Stimulated activated CD4-positive, alpha-beta T cell treated with anti-CD3 and anti-CD28 coated beads, Interleukin-4, amount 100 ng/mL, for 1 hour (primary cell): ENCODE measurements at regions not wholly inside any gene's neighbourhood (a gene's known extent, or its start where the extent isn't known, plus 50 kb on each side); places are given as distances from the start of the nearest gene placed in this dataset.

ENCODE experiments used
- DNase-seq: peaks from one replicate; pipeline ENCODE4 v3.0.0-alpha.2; 2020

DNA sequence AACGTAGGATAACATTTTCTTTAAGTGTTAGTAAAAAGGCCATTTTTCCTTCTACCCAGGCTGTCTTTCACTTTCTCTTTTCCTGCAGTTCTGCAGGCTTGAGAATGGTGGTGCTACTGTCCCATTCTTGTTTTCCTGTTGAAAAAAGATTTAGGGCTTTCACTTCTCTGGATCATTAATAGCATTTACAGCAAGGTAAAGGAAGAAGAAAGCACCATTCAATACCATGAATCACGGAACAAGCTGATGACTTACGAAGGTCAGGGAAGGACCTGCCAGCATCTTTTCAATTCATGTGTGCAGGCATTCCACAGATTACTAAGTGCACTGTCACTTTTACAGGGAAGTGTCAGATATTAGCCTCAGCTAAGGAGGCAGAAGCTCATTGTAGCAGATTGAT lies 292.8 kb downstream of the YTHDC2 start:
- no peak for DNase-seq

- no peak for DNase-seq
Observed at GRCh38 chr5:113806904-113807303, 293.4 kb downstream of the YTHDC2 start.

- DNase-seq: no peak
Observed at GRCh38 chr5:113807427-113807991, 294.0 kb downstream of the YTHDC2 start.

GRCh38 chr5:113808956-113809355 lies 295.5 kb downstream of the YTHDC2 start:
- DNase-seq: no peak

DNA sequence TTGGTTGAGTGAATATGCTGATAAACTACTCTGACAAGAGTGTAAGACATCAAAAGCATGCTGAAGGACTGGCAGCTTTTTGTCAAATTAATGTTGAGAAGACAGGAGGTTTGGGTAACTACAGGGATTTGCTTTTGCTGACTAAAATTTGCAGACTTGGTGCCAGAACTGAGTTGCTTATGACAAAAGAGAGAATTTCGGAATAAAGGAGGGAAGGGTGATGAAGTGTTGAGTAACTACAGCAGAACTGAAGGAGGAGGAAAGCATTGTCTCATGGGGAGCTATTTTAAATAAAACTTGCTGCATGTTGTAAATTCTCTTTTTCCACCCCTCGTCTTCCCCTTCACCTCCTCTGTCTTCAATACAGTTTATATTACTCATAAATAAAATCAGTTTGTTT lies 296.1 kb downstream of the YTHDC2 start:
- no peak for DNase-seq

DNA sequence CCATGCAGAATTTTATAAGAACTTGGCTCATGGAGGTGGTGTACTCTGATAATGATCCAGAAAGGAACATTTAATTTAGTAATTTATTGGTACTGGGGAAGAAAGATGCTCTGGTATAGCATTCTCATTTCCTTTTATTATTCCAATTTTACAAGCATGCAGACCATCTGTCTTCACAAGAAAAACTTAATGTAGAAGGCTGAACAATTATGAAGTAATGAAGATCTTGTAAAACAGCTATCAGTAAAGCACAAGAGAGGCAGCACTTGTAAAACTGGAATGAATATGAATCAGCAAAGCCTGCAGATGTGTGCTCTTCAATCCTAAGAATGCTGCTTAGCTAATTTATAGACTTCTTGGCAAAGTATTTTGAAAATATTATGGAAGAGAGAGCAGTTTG lies 300.0 kb downstream of the YTHDC2 start:
- DNase-seq: no peak

DNA sequence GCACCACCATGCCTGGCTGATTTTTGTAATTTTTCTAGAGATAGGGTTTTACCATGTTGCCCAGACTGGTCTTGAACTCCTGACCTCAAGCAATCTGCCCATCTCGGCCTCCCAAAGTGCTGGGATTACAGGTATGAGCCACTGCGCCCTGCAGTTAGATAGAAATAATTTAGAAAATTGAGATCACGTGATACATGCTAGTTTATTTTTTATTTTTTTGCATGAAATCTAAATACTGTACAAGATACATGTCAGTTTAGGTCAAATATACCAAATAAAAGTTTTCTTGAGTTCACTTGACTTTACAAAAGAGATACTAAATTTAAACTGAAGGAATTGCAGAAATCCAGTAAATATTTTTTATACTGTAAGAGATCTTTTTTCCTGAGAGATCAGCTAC lies 304.2 kb downstream of the YTHDC2 start:
- DNase-seq: no peak

DNA sequence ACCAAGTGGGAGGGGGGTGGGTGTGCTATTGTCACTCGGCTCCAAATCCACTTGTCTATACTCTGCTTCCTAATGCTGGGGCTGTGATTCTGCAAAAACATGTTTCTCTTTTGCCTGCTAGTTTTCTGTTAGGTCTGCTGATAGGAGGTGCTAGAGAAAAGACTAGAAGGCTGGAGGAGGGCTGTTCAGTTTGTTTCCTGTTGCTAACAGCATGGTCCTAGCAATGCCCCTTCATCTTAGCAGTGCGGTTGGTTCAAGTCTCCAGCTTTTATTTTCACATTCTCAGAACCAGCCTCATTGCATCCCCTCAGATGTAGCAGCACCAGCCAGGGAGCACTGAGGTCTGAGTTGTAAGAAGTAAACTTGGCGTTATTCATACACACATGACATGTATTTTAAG lies 310.2 kb downstream of the YTHDC2 start:
- DNase-seq: no peak

GRCh38 chr5:113824307-113824706 lies 310.8 kb downstream of the YTHDC2 start:
- DNase-seq: no peak

DNA sequence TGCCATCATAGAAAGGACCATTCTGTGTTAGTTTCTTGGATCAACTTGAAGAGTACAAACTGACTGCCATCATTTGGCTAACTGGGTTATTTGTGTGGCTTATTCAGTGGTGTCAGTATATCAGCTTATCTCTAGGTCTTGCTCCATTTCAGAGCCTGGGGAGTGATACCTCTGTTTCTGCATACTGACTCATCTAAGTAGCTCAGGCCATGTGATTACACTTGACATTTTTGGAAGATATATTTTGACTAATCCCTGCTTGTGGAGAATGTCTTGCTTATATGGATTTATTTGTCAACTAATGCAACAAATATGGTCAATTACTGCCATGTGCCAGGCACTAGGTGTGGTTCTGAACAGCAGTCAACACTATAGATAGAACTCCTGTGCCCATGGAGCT lies 311.7 kb downstream of the YTHDC2 start:
- no peak for DNase-seq

GRCh38 chr5:113846941-113847340 lies 333.4 kb downstream of the YTHDC2 start:
- DNase-seq: no peak

- DNase-seq: no peak
Observed at GRCh38 chr5:113864437-113864836, 350.9 kb downstream of the YTHDC2 start.

- DNase-seq: no peak
Observed at GRCh38 chr5:113866763-113867162, 353.3 kb downstream of the YTHDC2 start.

- DNase-seq: no peak
Observed at GRCh38 chr5:113869611-113870010, 356.1 kb downstream of the YTHDC2 start.

- no peak for DNase-seq
Observed at GRCh38 chr5:113871972-113872371, 358.5 kb downstream of the YTHDC2 start.

DNA sequence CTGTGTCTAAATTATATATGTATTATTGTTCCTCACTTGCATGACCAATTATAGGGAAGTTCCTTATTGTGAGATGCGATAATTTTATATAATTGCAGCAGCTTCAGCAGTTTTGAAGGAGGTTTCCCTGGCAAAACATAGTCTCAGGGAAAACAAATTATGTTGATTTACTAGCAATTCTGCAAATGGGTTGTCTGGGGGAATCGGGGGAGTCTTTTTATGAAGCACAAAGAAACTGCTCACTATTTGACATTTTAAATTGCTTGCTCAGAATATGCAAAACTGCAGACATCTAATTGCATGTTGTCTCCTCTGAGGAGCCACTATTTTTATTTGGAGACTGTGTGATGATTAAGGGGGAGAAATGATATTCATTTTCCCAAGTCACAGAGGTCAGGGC lies 361.6 kb downstream of the YTHDC2 start:
- DNase-seq: no peak

GRCh38 chr5:113891491-113891890 lies 378.0 kb downstream of the YTHDC2 start:
- no peak for DNase-seq

DNA sequence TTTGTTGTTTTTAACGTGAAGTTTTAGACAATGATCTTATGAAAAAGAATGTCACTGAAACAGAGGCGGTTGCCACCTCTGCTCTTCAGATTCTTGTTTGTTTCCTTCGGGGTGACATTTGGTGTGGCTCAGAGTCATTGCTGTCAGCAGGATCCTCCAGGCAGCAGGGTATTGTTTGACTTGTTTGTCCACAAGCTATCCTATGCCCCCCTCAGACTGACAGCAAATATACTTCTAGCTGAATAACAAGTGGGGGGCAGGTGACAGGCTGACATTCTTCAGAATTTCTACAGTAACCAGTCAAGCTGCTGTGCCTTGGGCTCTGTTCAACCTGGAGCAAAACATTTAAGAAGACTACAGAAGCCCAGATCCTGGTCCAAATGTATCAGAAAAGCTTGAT lies 383.3 kb downstream of the YTHDC2 start:
- DNase-seq: no peak

DNA sequence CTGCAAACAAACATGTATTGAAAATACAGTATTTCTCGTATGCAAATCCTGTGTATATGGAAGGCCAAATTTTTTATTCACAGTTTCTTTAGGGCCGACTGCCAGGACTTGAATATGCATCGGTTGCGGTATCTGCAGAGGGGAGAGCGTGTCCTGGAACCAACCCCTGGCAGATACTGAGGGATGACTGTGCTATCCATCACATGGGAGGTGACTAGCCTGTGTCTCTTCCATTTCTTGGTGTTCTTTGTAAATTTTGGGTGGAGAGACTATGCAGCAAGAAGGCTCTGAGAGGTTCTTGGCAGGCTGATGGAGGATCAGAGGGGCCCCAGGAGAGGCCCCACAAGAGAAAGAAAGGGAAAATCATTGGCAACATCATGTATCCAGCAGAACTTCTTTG lies 384.3 kb downstream of the YTHDC2 start:
- DNase-seq: no peak

DNA sequence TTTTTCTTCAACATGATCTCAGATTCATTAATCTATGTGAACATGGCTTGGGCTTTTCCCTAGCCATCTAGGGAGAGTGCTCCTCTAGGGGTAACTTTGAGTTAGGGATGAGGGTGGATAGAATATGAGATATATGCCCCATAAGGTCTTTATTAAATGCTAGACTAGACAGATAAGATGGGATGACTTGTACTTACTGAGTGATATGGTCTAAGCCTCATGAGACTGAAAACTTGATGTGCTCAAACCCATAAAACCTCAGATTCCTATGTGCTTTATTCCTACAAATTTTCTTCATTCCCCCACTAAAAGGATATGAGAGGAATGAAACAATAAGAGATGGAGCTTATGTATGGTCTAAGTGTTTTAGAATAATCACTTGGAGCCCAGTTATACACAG lies 386.6 kb downstream of the YTHDC2 start:
- no peak for DNase-seq

DNA sequence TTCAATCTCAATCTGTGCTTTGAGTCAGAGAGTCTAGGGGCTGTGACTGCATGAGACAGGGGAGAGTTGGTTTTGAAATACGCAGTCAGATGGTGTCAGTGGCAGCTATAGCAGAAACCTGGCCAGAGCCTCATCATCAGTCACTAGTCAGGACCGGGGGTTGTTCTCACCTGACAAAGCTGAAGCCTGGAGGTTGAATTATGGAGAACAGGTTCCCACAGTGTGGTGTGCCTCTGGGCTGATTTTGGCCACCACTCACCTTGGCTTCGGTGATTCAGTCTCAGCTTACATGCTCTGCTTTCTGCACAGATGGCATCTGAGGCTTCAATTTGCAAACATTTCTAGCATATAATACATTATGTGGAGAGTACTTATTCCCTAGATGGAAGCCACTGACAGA lies 387.3 kb downstream of the YTHDC2 start:
- no peak for DNase-seq

- no peak for DNase-seq
Observed at GRCh38 chr5:113901718-113902117, 388.2 kb downstream of the YTHDC2 start.

- no peak for DNase-seq
Observed at GRCh38 chr5:113902917-113903660, 389.6 kb downstream of the YTHDC2 start.

- DNase-seq: no peak
Observed at GRCh38 chr5:113909782-113910181, 396.3 kb downstream of the YTHDC2 start.

GRCh38 chr5:113917997-113918396 lies 404.5 kb downstream of the YTHDC2 start:
- DNase-seq: no peak
